ENCODE measurements at regions not wholly inside any gene's neighbourhood (a gene's known extent, or its start where the extent isn't known, plus 50 kb on each side); places are given as distances from the start of the nearest gene placed in this dataset.

DNA sequence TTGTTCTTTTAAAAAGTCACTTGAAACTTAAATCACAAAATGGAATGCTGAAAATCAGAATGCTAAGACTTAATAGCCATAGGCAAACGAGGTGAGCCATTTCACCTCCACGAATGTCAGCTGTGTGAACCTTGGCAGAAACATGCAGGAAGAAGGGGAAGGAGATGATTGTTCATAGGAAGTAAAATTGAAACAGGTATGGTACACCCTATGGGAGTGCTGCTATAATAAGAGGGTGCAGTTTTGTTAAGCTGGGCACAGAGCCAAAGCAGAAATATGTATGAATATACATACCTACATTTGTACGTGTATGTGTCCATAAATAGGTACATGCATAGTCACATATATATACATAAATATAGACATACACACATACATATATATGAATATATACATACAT, 51.0 kb upstream of the SPINK5 start:
- no peak for DNase-seq (ENCODE audit: low spot score)

DNA sequence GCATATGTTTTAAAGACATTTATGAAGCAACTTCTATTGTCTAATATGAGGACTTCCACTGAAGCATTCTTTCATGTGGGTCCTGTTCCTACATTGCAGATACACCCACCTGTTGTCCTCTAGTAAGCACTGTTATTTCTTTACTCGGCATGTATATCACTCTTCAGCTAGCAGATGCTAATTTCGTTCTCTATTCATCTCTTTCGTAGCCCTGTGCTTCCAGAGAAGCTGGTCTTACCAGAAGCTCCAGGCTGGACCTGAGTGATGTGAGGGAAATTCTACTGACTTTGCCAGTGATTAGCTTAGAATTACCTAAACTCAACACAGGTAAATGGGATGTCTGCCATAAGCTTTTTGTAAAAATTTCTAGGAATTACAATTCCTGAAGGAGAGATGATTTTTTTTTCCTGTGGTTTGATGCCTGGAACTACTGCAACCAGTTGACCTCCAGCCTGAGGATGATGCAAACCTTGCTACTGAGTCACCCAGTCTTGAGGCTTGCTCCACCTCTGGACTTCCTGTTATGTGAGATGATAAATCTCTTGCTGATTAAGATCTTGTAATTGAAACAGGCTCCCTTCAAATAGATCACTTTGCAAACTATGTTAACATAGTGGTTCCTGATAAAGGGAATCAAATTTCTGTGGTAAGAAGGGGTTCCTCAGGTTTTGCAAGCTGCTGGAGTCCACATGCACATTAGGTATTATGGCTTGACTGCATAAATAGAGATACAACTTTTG, 52.2 kb upstream of the SPINK5 start:
- no peak for DNase-seq (ENCODE audit: low spot score)

DNA sequence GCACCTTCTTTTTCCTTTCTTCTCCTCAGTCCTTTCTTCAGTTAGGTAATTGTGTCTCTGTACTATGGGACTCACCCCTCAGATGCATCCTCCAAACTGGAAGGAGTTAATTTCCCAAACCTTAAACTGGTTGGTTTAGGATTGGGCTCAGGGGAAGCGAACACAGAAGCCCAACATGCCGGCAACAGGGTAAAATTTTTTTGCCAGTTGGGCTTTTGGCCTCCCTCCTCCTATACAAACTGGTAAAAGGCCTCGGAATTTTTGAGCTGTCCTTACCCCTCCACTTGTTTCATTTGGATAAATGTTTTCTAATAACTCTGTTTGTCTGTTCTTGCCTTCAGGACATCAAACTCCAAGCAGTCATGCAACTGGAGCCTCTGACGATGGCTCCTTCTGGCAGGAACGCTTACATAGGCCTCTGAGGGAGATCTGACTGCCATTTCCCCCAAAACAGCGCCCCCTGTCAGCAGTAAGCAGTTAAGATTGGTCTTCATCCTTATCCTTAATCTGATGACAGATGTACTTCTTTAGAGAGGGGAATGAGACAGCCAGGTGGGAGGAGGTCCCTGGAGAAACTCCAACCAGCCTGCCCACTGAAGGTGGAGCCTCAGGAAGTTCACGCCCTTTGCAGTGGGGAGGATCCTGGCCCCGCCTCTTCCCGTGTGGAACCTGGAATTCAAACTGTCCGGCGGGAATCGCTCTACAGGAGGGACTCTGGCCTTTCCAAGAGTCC, 57.8 kb upstream of the SPINK5 start:
- DNase-seq (ENCODE audit: low spot score) = peak; percentile 31

DNA sequence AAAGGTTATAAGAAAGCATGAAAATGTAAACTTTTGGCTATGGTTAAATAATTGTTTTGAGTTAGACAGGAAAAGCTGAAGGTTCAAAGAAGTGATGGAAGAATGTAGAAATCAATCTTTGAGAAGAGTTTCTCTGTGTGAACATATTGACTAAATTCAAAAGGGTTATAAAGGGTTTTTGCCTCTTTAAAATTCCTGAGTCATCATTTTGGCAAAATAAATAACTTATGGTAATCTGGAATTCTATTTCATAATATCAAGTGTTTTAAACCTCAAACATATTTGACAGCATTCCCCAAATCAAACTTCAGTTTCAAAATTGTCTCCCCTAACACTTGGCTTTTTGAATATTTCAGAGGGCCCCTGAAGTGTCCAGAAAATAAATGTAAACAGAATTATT, 60.6 kb upstream of the SPINK5 start:
- DNase-seq (ENCODE audit: low spot score) = no peak

DNA sequence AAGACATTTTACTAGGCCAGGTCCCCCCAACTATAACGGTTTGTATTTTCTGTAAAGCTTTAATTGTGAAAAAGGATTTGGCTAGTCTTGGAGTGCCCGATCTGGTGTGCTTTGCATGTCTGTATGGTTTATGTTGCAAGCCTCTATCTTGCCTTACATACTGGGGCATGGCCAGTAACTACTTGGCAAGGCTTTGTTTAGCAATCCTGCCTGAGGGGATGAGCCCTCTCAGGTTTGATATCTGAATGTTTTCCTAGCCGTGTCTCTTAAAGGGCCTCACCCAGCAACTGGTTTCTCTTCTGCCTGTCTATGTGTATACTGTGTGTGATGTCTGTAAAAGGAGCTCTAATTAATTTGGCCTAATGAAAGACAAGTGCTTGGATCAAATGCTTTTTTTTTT, 61.3 kb upstream of the SPINK5 start:
- no peak for DNase-seq (ENCODE audit: low spot score)

DNA sequence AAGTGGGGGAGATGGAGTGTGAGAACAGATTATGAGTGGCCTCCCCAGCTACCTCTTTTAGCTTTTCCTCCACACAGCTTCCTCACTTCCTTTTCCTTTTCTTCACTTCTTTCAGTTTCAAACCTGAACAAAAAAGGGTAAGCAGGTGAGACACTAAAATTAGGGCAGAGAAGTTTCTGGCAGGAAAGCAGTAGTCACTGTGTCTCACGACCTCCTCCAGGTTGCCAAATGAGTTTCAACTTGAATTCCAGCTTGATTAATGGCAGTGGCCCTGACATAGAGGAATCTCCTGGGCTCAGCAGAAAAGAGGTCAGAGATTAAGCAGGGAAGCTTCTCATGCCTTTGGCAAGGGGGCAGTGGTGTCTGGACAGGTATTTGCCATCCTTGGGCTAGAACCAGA, 63.7 kb upstream of the SPINK5 start:
- no peak for DNase-seq (ENCODE audit: low spot score)

DNA sequence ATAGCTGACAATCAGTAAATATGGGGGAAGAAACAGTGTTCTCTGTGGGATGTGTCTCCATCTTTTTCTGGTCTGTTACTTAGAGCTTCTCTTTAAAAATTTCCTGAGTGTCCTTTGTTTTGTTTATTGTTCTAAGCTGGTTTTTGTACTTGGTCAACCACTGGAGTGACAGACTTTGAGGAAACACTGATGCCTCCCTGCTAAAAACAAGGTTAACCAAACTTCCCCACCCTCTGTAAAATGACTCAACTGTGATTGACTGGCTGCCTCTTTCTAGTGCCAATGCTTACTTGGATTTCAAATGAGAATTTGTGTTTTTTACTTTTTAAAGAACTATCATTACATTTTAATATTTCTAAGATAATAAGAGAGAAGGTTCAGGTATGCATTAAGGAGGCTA, 65.1 kb upstream of the SPINK5 start:
- no peak for DNase-seq (ENCODE audit: low spot score)

DNA sequence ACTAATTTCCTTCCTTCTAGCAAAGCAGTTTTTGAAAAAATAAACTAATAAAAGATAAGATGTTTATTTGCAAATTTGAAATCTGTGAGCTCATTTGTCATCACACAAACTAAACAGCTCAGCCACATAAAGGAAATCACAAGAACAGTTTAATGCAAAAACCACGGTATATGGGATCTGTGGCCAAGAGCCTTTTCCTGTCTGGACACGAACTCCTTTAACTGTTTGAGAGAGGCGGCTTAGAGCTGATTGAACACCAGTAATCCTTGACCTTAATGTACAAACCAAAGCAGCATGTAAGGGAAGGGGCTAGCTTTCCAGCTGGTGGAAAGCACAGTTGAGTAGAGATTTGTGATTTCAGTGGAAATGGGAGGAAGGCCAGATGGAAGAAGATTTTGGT, 66.3 kb upstream of the SPINK5 start:
- no peak for DNase-seq (ENCODE audit: low spot score)

DNA sequence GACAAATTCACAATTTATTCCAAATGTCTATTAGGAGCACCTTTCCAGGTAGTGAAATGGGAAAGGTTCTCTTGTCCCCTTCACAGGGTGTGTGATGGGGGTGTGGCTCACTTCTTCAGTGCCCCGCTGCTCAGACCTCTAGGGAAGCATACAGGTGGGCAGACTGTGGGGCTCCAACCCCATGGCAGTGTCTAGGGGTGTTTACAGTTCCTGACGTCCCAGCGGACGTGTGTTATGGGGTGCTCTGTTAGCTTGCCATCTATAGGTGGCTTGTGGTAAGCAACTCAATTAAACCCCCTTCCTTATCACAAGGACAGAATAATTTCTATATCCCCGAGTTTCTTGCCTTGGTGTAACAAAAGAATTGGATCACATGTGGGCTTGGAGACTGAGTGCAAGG, 67.4 kb upstream of the SPINK5 start:
- DNase-seq (ENCODE audit: low spot score) = no peak

DNA sequence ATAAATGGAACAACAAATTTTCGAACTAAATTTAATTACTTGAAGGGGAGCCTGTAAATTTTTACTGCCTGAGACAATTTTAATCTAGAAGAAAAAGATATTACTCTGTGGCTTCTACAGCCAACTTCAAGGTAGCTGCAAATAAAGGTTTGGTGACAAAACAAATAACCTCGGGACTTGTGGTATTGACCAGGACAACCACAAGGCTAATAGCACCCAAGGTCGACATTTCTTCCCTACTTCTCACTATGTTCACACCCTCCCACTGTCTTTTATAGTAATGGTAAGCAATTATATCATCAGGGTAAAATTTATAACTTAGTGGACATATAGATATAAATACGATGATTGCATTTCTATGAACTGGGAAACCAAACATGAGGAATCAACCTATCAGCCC, 67.9 kb upstream of the SPINK5 start:
- DNase-seq (ENCODE audit: low spot score) = no peak

DNA sequence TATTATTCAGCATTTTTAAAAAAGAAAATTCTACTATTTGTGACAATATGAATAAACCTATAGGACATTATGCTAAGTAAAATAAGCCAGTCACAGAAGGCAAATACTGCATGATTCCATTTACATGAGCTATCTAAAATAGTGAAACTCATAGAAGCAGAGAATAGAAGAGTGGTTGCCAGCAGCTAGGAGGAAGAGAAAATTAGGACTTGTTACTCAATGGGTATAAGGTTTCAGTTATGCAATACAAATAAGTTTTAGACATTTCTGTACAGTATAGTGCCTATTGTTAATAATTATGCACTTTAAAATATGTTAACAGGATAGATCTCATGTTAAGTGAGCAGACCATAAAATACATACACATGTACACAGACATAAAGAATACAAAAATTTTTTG, 73.8 kb upstream of the SPINK5 start:
- DNase-seq (ENCODE audit: low spot score) = no peak

DNA sequence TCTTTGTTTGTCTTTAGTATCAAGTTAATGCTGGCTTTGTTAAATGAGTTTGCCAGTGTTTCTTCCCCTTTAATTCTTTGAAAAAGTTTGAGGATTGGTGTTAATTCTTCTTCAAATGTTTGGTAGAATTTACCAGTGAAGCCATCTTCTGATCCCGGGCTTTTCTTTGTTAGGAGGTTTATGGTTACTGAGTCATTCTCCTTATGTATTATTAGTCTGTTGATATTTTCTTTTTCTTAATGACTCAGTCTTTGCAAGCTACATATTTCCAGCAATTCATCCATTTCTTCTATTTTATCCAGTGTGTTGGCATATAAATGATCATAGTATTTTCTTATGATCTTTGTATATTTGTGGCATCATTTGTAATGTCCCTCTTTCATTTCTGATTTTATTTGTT, 74.5 kb upstream of the SPINK5 start:
- DNase-seq (ENCODE audit: low spot score) = no peak

DNA sequence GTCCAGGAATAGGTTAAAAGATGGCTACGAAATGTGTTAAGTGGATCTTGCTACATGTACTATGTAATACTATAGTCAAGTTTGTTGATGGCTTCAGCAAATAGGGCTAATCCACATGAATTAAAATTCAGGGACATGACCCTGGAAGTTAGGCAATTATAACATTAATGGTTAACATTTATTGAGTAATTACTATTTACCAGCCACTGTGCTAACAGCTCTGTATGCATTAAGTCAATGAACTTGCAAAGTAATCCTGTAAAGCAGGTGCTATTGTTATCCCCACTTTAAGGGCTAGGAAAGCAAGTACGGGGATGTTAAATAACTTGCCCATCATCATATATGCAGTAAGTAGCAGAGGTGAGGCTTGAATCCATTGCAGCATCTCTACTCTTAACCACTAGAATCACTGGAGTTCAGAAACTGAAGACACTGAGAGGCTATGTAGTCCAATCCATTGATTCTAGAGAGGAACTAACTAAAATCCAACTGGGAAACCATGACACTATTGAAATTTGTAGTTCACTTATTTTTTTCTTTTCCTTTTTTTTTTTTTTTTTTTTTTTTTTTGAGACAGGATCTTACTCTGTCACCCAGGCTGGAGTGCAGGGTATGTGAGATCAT, 77.5 kb upstream of the SPINK5 start:
- no peak for DNase-seq (ENCODE audit: low spot score)

DNA sequence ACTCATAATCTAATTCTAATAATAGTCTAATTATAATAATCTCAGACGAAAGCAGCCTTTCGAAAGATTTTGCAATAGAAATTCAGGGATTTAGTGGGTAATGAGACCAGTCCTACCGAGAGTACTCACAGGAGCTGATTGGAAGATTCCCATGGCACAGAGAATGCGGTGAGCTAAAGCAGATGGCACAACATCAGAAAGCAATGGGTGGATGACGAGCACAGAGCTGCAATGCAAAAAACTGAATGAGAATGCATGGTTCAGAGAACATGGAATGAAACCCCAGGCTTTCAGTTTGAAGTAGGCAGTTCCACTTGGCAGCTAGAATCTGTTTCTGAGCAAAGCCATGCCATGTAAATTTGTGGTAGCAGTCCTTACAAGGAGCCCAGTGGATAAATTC, 78.2 kb upstream of the SPINK5 start:
- DNase-seq (ENCODE audit: low spot score) = no peak

DNA sequence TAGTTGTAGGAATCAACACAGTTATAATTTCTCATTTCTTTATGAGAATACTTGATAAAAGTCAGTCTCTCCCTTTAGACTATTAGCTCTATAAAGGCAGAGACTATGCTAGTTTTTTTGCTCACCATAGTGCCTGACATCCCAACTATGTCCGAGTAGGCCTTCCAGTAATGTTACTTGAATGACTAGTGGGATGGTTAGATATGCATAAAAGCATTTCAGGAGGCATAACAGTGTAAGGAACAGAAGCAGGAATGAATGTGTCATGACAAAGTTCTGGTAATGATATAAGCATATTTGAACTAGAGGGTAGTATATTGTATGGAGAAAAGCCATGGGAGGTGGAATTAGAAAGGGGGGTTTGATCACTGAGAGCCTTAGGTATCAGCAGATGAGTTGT, 77.4 kb upstream of the C5orf46 start:
- DNase-seq (ENCODE audit: low spot score) = no peak

DNA sequence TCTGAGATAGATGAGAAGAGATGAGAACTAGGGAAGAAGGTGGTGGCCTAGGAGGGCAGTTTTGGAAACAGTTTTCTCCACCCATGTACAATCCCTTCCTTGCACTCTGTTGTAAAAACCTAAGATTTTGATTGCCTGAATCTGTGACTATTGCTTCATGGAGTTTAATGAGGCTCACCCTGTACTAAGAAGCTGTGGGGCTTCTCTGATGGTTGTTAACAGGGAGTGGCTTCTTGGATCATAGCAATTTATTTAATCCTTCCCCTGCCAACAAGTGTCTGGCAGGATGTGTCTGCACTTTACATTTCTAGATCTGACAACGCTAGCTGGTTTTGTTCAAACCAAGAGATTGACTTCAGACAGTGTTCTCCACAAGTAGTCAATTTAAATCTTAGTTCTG, 74.7 kb upstream of the C5orf46 start:
- DNase-seq (ENCODE audit: low spot score) = no peak

DNA sequence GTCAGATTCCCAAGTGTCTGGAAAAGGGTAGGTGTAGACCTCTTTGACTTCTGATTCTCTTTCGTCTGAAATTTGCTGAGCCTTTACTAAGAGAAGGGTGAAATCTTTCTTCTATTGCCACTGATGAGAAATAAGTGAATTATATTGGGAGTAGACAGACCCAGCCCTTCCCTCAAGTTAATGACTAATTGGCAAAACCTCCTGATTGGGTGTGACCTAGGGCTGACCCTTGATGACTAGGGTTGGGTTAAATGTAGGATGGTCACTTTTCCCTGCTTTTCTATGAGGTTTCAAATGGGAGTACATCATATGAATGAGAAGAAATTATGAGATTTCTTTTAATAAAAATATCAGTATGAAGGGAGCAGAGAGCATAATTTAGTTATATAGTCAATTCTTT, 73.4 kb upstream of the C5orf46 start:
- DNase-seq (ENCODE audit: low spot score) = no peak

DNA sequence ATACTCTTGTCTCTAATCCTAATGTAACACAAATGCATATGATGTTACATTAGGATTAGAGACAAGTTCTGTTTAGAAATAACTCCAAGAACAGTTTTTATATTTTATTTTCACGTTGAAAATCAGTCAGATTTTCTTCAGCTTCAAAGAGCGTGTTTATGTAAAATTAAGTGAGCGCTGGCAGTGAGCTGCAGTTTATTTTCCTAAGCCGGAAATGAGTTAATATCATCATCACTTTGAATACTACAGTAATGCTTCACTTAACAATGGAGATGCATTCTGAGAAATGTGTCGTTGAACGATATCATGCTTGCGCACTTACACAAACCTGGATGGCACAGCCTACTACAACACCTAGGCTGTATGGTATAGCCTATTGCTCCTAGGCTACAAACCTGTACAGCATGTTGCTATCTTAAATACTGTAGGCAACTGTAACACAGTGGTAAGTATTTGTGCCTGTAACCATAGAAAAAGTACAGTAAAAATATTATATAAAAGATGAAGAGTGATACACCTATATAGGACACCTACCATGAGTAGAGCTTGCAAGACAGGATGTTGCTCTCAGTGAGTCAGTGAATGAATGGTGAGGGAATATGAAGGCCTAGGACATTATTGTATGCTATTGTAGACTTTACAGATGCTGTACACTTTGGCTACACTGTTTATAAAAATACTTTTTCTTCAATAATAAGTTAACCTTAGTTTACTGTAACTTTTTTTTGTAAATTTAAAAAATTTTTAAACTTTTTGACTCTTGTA, 65.9 kb upstream of the C5orf46 start:
- no peak for DNase-seq (ENCODE audit: low spot score)

DNA sequence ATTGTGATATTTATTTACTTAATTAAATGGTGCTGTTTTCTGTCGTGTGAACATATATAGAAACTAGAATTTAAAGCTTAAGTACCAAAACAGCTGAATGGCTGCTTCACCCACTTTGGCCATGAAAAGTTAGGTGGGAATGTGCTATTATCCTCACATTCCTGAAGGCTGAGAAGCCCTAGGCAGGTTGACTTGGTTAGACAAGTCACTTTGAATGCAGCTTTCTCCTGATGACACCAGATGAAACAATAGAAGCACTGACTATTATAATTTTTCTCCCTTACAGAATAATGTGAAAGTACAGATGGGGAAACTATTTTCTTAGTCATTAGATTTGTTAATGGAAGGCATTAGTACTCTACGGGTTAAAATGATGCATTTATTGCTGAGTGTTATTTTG, 65.1 kb upstream of the C5orf46 start:
- DNase-seq (ENCODE audit: low spot score) = no peak

DNA sequence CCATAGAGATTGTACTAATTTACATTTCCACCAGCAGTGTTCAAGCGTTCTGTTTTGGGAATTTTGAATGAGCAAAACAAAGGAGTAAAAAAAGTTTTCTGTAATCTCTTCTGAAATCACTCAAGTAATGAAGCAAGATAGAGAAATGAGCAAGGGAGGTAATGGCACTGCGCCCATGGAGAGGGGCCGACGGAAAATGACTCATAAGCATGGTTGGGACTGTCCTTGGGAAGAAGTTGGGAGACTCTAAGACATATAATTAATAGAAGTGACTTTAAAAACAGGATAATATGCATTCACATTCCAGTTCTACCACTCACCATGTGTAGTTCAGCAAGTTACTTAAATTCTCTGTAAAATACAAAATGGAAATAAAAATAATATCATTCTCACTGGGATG, 62.5 kb upstream of the C5orf46 start:
- no peak for DNase-seq (ENCODE audit: low spot score)

DNA sequence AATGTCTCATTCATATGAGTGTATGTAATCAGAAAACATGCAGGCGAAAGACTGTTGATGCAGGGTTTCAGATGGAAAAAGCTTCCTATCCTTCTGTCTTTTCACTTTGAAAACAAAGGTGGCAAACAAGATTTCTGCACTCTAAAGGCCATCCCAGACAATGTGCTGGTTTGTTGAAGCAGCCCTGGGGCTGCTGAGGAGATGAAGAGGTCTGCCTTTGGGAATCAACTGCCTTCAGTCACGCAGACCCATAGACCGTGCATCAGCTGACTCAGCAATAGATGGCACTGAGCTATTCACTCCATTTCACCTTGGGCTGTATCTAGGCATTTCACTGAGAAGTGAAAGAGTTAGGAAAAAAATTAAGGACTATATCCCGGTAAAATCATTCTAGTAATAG, 60.5 kb upstream of the C5orf46 start:
- DNase-seq (ENCODE audit: low spot score) = no peak

DNA sequence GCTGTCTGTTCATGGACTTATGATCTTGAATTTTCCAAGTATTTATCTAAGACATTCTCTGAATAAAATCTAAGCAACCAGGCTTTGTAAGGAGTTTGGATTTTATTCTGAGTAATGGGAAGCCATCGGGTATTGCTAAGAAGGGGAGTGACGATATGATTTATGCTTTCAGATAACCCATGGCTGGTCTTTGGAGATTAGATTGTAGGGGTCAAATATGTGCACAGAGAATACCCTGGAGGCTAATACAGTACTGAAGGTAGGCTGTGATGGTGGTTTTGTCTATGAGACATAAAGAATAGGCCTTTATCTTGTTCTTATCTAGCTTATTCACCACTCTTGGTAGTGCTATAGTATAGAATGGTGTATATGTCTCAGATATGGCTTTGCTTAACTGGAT, 60.0 kb upstream of the C5orf46 start:
- no peak for DNase-seq (ENCODE audit: low spot score)

DNA sequence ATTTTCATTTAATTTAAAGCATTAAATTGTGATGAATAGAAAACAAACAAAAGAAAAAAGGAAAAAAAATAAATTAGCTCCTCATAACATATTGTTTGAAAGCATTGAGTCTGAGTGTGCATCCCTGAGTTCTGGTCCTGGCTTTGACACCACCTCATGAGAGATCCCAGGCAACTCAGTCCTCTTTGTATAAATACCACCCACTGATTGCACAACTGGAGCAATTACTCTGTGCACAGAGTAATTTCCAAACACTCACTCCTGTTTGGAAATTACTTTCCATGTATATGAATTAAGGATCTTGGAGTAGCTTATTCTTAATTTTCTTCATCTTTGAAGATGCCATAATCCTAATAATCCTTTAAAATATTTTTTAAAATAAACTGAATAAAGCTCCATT, 59.4 kb upstream of the C5orf46 start:
- no peak for DNase-seq (ENCODE audit: low spot score)

All from NAMALWA (cell line).